Frontal cortex (tissue), 3 donors: ENCODE measurements at regions not wholly inside any gene's neighbourhood (a gene's known extent, or its start where the extent isn't known, plus 50 kb on each side); places are given as distances from the start of the nearest gene placed in this dataset.

Experiments used
- DNase-seq, 2 donors: peaks; one replicate each; pipeline ENCODE4 v3.0.0; 2012; ENCODE audit warnings: low spot score in 2 of 2
- FAIRE-seq: peaks from 2 replicates; lab custom pipeline; 2012; peaks lifted over from hg19 to GRCh38; lab: Jason Lieb, UNC
- donor health status: control.
- donor health status: control.
- donor health status: control.

- no peak for DNase-seq
- no peak for FAIRE-seq
Observed at GRCh38 chr2:13536941-13537340, 820.2 kb downstream of the TRIB2 start.

- DNase-seq = no peak
- FAIRE-seq = no peak
Observed at GRCh38 chr2:13537771-13538349, 821.1 kb downstream of the TRIB2 start.

DNA sequence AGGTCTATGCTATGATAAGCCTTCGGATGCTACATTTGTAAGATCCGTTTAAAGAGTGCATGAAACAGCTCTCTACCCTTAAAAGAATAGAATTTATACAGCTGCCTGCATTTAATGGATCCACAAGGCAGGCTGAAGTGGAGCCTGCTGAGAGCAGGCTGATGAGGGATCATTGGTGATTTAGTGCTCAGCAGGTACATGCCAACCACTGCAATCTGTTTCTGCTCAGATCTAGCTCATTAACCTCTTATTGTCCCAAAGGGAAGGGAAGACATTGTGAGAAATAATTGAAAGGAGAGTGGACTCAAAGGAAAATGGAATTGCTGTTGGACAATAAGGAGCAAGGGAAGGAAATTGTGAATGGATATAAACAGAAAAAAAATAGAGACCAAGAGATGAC is 822.6 kb downstream of the TRIB2 start:
- DNase-seq = no peak
- no peak for FAIRE-seq

GRCh38 chr2:13542061-13542460 is 825.3 kb downstream of the TRIB2 start:
- FAIRE-seq (no peak), DNase-seq (no peak)

DNA sequence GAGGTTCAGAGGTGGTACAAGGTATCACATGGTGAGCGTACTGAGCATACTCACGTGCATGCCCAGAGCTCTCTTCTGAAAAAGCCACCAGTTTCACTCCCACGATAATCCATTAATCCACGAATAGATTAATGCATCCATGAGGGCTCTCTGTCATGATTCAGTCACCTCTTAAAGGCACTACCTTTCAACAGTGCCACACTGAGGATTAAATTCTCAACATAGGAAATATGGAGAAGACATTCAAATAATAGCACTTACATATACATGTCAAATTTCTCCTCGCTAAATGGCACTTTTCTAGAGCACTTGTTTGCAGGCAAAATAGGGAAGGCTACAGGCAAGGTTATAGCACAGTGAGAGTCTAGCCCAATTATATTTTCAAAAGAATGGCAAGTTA is 825.9 kb downstream of the TRIB2 start:
- no peak for DNase-seq
- FAIRE-seq = no peak

DNA sequence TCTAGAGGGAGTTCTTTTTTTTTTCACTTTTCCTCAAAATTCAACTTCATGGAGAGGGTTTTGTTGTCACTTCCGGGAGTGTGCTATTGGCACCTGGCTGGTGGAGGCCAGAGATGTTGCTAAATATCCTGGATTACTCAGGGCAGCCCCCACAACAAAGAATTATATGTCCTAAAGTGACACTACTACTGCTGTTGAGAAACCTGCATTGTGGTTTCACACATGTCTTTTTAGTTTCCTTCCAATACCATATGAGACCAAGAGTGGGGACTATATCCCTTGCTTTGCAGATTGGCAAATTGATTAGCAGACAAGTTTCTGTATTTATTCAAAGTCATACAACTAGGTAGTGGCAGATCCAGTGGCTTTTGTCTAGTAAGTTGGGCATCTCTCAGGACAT is 826.8 kb downstream of the TRIB2 start:
- DNase-seq (no peak), FAIRE-seq (no peak)

DNA sequence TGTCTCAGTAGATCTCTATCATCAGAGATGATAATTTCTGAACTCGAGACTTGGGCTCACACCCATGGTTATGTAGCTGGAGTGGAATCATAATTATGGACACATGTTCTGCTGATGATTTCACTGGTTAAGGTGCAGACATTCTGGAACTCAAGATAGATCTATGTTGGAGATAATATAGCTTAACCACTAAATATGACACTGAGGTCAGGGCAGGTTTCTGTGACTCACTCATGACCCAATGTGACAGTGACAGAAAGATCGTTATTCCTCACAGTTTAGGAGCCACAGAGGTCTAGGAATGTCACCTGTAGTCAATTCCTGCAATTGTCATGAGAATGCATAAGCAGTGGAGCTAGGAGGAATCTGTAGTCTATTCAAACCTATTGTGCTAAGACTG is 828.6 kb downstream of the TRIB2 start:
- DNase-seq (no peak), FAIRE-seq (no peak)

GRCh38 chr2:13546131-13546530 is 829.4 kb downstream of the TRIB2 start:
- FAIRE-seq (no peak), DNase-seq (no peak)

DNA sequence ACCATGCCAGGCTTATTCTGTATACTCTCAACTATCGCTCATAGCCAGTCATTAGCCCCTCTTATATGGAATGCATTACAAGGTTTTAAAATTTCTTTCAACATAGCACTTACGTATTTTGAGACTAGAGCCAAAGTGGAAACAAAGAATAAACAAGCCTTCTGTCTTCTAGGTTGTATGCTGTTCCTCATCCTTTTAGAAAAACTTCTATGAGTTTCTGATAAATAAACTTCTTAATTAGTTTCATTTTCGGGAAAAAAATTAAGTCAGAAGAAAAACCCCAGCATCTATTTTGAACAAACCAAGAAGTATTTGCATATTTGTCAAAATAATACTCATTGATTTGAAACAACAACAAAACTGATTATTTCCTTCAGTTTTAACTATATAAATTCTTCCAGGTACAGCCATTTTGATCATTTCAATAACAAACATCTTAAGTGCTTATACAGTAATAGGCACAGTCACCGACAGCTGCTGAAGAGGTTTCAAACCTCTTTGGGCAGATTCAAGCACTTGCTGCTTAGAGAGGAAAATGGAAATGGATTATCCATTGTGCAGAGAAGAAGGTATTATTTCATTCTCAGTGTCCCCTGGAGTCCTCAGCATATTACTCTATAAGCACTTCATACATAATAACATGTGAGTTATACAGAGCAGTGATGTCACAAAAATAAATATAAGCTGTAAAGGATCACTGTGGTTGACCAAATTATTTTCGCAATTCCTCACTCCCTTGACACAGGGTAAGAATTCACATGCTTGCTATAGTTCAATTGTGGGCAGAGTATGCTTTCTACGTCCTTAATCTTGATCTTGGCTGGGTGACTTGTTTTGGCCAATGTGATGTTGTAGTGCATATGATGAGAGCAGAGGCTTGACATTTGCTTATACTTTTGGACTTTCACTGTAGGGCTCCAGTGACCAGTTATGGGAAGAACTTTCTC is 833.8 kb downstream of the TRIB2 start:
- FAIRE-seq (no peak), DNase-seq (no peak)

DNA sequence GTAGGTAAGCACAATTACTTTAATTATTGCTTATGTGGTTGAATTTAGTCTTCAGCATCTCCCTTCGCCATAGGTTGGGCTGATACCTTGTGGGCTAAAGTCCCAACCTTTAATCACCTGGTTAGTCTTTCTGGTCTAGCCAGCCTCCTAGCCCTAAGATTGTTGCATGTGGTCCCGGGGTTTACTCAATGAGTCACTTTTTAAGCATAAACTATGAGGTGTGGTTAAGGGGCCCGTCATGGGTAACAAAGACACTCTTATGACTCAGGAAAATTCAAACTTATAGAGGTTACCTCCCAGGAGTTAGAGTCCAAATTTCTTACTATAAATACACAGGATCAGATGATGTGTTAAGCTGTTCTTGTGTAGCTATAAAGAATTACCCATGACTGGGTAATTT is 841.6 kb downstream of the TRIB2 start:
- DNase-seq (no peak), FAIRE-seq (no peak)

GRCh38 chr2:13560322-13560721 is 843.6 kb downstream of the TRIB2 start:
- DNase-seq = no peak
- no peak for FAIRE-seq

- DNase-seq (no peak), FAIRE-seq (no peak)
Observed at GRCh38 chr2:13572466-13572865, 855.7 kb downstream of the TRIB2 start.

DNA sequence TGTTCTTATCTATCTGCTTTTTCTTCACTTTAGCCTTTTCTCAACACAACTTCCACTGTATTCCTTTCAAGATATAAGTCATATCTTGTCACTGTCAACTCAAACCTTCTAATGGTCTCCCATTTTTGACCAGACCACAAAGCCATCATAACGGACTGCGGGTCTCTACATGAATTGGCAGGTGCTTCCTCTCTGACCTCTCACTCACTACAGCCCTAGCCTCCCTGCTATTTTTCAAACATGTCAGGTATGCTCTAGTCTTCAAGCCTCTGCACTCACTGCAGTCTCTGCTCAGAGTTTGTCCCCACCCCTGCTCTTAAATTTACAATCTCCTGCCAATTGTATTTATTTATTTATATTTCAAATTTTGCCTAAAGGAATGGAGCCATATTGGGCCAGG is 858.1 kb downstream of the TRIB2 start:
- FAIRE-seq (no peak), DNase-seq (no peak)

DNA sequence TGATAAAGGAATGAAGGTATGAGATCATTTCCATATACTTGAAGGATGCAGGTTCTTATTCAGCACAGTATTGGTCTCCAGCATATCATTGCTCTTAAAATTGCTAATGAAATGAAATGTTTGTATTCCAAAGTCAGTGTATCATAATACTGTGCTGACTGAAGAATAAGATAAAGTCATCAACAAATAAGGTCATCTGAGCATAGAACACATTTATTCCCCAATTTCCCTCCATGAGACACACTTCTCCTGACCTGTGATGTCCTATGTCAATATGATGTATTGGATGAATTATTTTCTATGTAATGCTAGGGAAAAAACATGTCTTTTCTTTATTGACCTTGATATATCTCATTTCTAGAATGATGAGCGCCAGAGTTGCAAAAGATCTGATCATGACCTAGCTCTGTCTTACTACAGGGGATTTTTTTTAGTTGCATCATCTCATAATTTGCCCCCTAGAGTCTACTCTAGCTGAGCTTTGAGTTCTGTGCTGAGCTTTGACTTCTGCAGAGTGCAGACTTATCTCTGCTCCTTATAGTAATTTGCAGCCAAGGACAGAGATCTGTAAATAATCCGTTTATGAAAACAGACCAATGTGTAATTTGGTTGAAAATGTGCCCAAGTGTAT is 859.8 kb downstream of the TRIB2 start:
- FAIRE-seq (no peak), DNase-seq (no peak)

DNA sequence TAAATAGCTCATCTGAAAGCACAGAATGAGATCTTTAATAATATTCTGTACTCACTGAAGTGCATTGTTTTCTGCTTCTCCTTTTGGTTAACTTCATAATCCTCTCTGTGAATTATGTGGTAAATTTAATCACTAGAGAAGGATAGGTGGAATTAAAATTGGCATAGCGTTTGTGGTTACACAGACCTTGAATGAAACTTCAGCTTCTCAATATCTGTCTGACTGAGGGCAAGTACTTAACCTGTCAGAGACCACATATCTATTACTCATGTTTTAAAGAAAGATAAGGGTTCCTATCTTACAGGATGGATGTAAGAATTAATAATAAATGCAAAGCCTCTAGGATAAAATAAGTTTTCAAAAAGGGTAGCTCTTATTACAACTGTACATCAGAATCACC is 861.8 kb downstream of the TRIB2 start:
- DNase-seq = no peak
- FAIRE-seq = no peak

DNA sequence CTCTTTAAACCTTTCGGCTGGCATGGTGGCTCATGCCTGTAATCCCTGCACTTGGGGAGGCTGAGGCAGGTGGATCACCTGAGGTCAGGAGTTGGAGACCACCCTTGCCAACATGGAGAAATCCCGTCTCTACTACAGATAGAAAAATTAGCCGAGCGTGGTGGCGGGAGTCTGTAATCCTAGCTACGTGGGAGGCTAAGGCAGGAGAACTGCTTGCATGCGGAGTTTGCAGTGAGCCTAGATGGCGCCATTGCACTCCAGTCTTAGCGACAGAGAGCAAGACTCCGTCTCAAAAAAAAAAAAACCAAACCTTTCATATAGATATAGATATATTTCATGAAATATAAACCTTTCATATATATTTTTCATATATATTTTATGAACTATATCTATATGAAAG is 864.7 kb downstream of the TRIB2 start:
- FAIRE-seq = no peak

GRCh38 chr2:13583609-13584008 is 866.9 kb downstream of the TRIB2 start:
- DNase-seq (no peak), FAIRE-seq (no peak)

More for the DNA sequence above, 864.7 kb downstream of the TRIB2 start:
- no peak for DNase-seq

- DNase-seq (no peak), FAIRE-seq (no peak)
Observed at GRCh38 chr2:13584020-13584419, 867.3 kb downstream of the TRIB2 start.

DNA sequence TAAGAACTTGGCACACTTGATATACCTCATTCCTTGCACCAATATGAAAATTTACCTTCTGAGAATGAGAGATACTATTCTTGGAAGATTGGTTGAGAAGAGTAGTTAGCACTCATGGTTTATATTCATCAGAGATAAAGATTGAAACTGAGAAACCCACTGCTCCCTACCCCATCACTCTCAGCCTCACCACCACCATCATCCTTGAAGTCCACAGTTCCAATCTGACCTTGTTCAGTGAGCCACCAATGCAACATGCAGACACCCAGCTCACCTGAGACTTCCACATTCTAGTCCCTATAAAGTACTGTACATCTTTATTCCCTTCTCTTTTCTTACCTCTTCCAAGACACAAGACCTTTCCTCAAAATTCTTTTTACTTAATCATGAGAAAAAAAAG is 869.0 kb downstream of the TRIB2 start:
- no peak for DNase-seq
- no peak for FAIRE-seq

GRCh38 chr2:13596233-13596632 is 879.5 kb downstream of the TRIB2 start:
- no peak for FAIRE-seq
- no peak for DNase-seq

DNA sequence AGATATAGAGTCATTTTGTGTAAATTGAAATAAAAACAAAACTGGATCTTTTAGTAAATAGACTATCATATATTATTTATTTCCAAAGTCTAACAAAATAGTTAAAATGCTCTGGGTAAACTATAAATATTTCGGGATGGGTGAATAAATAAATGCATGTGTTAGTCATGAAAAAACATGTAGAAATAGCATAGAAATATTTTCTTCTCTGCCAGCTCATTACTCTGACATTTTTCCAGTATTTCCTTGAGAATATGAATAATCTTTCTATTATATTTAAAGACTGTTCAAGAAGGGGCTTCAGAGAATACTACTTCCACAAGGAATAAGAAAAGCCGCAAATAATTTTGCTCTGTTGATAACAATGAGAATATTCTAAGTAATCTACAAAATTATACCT is 880.4 kb downstream of the TRIB2 start:
- DNase-seq = no peak
- peak; percentile 10 for FAIRE-seq
